ENCODE measurements at regions not wholly inside any gene's neighbourhood (a gene's known extent, or its start where the extent isn't known, plus 50 kb on each side); places are given as distances from the start of the nearest gene placed in this dataset.
"Not testable (repeated sequence)": the region's sequence is repeated elsewhere in the genome, so short reads cannot be mapped to it uniquely, and the experiment has no call there.

DNA sequence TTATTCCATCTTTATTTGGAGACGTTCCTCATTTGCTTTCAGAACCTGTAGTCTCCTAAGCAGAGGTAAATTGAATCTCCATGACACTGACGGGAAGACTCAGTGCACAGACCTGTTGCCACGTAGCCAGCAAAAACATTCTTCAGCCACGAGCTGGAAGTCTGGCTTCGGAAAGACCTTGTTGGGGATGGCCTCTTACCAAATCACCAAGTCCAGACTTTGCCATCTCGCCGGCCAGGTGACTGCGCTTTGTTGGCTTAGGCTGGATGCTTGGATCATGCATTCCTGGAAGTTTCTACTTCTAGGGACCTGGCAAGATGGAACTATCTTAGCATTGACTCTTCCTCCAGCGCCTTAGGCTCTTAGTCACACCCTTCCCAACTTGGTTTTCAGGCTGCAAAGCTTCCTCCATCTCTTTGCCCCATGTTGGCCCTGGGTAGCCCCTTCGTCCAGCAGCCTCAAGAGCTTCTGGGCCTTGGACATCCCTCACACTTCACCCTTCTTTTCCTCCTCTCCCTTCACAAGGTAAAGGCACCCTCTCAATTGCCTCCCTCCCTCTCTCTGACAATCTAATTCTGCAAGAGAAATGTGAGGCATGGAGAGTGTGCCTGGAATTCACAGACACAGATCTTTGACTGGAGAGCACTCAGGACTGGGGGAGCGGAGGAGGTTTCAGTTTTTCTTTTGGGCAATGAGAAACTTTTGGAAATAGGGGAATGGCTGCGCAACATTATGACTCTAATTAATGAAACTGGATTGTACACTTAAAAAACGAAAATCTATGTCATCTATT is 451.9 kb upstream of the MKI67 start:
- no peak for DNase-seq (ENCODE audit: low read depth)

DNA sequence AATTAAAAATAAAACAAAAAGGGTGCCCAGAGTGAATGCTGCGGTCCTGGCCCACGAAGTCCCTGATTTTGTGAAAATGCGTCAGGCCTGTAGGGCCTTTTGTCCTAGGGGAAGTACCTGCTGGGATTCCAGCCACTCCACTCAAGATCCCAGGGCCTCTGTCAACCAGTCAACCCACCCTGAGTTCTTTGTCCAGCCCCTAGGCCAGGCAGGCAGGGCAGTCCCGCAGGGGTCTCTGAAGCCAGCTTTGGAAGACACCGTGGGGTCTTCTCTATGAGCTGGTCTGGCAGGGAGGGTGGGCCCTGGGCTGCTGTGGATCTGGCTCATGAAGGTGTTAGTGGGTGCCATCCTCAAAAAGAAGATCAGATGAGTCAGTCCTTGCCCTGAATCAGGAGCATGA is 452.5 kb upstream of the MKI67 start:
- no peak for DNase-seq (ENCODE audit: low read depth)

DNA sequence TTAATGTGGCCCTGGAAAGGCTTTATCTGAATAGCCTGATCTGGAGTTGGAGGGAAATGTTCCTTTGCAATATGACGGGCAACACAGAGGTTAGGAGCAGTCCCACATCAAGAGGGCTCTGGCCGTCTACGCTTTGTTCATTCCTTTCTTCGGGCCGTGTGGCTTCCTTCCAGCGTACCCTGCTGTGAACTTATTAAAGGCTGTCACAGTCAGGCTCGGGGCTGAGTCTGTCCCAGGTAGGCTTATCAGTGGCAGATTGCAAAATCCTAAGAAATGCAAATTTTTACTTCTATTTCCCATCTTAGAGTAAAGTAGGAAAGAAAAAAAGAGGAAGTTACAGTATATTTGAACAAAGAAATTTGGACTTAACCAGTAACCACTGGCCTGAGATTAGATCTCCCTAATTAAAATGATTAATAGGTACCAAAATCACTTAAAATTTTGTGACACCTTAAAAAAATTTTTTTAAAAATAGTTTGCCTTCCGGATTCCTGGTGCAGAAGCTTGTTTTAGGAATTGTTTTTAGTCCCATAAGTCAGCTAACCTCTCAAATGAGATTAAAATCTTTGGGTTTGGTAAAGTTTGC is 453.1 kb upstream of the MKI67 start:
- no peak for DNase-seq (ENCODE audit: low read depth)

DNA sequence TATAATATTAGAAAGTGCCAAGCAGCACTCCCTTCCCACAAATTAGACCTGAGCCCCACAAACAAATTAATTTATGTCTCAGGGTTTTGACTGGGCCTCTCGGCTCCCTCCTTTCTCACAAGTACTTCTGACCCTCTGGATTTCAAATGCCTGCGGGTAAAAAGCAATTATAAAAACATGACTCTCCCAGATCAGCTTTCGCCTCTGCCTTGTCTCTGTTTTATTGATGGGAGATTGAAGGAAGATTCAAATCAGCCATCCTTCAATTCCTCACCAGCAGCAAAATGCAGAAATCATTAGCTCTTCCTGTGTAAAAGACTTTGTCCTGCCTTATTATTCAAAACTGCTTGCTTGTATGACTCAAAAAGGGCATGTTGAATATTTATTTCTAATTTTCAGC is 453.7 kb upstream of the MKI67 start:
- DNase-seq (ENCODE audit: low read depth) = no peak

DNA sequence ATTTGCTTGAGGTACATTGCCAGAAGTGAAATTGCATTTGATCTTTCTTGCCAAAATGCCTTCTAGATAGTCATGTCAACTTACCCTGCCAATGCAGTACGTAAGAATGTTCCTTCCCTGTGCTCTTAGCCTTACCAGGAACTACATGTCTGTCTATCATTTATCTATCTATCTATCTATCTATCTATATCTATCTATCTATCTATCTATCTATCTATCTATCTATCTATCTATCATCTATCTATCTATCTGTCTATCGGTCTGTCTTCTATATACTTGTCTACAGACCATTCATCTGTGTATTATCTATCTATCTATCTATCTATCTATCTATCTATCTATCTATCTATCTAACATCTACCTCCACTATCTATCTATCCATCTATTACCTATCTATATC is 456.9 kb upstream of the MKI67 start:
- not testable (repeated sequence) for DNase-seq (ENCODE audit: low read depth)

DNA sequence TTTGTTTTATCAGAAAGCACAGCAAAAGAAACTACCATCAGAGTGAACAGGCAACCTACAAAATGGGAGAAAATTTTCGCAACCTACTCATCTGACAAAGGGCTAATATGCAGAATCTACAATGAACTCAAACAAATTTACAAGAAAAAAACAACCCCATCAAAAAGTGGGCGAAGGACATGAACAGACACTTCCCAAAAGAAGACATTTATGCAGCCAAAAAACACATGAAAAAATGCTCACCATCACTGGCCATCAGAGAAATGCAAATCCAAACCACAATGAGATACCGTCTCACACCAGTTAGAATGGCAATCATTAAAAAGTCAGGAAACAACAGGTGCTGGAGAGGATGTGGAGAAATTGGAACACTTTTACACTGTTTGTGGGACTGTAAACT is 460.4 kb upstream of the MKI67 start:
- not testable (repeated sequence) for DNase-seq (ENCODE audit: low read depth)

DNA sequence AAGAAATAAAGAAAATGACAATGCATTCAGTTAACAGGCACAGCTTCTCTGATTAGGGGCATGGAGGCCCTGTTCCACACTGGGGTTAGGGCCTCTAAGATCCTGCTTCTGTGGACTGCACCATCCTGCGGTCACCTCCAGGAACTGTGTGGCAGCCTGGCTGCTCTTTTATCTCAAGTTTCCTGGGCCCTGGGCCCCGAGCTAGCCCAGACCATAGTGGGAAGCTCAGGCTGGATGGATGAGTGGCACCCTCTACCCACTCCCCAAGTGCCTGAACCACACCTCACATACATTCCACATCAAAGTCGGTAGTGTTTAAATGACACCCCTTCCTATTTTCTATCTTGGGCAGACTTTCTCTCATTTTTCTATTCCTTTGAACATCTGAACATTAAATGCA is 461.5 kb upstream of the MKI67 start:
- DNase-seq (ENCODE audit: low read depth) = no peak

DNA sequence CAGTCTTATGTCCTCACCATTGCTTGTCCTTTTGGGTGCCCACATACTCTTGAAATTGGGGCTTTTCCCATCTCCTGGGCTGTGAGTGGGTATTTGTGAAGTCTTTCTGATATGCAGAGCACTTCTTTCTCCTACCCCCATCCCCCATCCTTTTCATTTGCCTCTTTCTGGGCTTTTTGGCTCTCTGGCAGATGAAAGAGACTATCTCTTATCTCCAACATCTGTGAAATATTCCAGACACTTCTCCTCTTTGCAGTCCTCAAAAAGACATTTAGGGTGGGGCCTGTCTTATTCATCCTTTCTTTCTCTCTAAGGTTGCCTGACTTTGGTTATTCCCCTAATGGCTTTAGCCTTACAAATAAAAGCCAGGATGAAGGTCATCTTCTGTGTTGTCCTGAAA is 462.2 kb upstream of the MKI67 start:
- DNase-seq (ENCODE audit: low read depth) = no peak

DNA sequence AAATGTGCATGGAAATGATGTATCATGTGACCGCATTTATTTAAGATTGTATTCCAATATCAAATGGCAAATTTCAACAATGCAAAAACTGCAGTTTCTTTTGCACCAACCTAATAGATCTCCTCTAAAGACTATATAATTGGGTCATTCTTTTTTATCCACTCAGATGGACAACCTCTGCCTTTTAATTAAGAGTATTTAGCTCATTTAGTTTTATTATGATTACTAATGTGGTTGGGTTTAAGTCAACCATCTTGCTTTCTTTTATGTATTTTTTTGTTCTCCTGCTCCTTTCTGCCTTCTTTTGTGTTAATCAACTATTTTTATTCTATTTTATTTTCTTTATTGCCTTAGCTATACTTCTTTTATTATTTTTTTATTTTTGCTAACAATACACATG is 468.5 kb upstream of the MKI67 start:
- DNase-seq (ENCODE audit: low read depth) = no peak

DNA sequence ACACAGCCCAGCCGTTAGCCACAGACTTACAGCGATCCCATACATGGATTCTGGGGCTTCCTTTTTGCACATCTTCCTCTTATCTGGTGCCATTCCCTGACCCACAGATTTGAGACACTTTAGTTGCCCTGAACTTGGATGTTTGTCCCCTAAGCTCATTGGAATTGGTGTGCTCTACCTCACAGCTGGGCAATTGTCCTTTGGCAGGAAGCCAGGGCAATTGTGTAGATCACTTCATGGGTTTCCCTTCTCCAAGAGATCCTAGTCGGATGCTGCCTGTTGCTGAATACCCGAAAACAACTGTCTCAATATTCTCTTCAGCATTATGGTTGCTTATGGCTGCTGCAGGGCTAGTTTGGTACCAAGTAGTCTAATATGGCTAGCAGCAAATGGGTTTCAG is 470.7 kb upstream of the MKI67 start:
- DNase-seq (ENCODE audit: low read depth) = no peak

DNA sequence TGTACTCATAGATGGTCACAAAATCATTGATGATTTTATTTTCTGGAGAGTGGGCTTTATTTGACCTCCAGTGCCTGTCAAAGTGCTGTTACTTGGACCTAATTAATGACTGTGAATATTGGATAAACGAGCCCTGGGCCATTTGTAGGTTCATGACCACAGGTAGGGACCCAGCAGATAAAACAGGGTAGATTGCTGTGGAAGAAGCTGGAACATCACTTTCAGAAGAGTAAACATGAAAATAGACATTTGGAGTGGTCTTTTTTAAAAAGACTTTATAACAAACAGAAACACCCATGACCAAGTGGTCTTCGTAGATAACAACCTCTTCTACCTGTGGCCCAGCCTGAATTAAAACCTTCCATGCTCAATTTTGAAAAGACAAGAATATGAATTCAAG is 472.8 kb upstream of the MKI67 start:
- no peak for DNase-seq (ENCODE audit: low read depth)

DNA sequence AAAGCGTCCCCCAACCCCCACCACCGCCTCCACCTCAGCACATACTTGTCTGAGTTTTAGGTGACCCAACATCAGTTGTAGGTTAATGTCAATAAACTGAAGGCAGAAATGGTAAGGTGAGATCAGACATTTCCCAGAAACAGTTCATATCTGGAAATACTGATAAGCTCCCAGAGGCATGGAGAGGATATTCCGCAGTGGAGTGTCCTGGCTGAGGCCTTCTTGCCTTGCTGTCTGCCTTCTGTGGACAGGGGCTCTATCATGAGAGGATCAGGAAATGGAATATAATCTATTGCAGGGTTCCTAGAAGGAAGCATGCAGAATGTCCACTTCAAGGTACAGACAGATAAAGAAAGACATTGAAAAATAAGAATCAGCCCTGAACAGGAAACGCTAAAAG is 473.3 kb upstream of the MKI67 start:
- DNase-seq (ENCODE audit: low read depth) = no peak

DNA sequence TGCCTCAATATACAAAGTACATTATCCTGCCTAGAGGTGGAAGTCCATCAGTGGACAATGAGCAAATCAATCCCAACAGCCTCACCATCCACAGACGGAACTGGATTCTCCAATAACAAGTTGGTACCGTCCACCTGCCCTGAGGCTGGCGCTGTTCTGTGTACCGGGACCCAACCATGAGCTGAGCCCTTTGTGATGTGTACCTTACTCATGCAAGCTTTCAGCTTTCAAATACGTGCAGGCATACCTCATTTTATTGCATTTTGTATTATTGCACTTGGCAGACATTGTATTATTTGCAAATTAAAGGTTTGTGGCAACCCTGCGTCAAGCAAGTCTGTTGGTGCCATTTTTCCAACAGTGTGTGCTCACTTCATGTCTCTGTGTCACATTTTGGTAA is 476.0 kb upstream of the MKI67 start:
- DNase-seq (ENCODE audit: low read depth) = no peak

DNA sequence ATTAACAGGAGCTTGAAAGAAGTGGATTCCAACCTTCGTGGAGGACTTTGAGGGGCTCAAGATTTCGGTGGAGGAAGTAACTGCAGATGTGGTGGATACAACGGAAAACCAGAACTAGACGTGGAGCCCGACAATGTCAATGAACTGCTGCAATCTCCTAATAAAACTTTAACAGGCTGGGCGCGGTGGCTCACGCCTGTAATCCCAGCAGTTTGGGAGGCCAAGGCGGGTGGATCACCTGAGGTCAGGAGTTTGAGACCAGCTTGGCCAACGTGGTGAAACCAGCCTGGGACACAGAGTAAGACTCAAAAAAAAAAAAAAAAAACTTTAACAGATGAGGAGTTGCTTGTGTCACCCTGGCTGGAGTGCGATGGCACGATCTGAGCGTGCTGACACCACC is 477.8 kb upstream of the MKI67 start:
- DNase-seq (ENCODE audit: low read depth) = no peak

DNA sequence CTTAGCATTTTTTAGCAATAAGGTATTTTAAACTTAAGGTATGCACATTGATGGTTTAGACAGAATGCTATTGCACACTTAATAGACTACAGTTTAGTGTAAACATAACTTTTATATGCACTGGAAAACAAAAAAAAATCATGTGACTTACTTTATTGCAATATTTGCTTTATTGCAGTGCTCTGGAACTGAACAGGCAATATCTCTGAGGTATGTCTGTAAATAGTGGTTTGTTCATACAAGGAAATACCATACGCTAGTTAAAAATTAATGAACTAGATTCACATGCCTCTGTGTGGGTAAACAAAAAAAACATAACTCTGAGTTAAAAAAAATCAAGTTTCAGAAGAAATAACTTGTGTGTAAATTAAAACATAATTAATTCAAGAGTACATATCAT is 479.0 kb upstream of the MKI67 start:
- DNase-seq (ENCODE audit: low read depth) = no peak

DNA sequence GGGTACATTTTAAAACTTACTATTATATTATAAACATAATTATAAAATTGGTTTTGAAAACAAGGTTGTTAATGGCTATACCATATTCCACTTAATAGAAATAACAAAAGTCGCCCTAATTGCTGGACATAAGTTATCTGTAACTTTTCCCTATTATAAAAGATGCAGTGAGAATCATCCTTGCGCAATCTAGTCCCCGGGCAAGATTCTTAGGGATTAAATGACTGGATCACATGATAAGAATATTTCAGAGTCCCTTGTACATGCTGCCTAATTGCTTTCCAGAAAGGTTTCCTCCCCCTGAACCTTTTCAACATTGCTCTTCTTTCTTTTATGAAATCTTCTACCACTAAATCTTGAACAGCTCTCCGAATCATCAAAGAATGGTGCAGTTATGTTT is 479.8 kb upstream of the MKI67 start:
- DNase-seq (ENCODE audit: low read depth) = no peak

DNA sequence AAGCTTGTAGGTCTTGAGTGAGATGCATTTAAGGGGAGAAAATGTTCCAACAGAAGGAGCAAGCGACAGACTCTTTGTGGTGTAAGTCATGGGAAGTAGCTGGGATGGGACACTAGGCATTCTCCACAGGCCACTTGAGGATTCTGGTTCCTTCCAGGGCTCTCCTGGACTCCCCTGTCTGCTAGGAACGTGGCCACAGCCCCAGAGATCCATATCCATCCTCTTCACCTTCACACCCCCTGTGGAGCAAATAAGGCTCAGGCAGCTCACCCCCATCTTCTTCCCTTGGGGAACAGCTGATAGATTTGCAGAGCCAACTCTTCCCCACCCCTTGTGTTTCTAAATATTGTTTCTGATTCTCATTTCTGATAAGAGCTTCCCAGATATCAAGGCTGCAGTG is 482.6 kb upstream of the MKI67 start:
- DNase-seq (ENCODE audit: low read depth) = no peak

DNA sequence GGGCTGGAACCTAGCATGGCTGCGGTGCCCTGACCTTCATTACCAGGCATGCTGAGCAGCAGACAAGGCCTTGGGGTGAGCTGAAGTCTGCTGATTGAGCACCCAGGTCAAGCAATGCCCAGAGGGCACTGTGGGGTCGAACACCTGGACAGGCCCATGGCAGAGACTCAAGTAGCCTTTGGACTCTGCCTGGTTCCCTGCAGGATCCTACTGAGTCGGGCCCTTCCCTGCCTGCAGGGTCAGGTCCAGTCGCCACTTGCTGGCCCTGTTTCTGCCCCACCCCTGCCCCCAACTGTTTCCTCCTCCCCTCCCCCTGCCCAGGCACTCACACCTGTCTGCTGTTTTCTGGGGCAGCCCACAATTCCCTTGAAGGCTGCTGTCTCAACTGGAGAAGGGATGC is 483.2 kb upstream of the MKI67 start:
- no peak for DNase-seq (ENCODE audit: low read depth)

DNA sequence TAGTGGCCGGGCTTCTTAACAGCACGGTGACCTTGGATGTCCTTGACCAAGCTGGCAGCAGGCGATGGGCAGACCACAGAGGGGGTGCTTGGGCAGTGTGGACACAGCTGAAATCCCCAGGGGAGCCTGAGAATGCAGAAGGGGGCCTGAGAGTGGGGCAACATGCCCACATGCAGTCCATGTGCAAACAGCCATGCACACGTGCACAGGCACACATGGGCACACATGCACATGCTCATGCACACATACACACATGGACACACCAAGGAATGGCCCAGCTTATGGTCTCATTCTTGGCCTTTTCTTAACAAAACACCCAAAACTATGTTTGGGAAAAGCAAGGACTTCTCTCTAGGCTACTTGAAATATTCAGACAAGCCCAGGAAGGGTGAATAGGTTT is 483.9 kb upstream of the MKI67 start:
- DNase-seq (ENCODE audit: low read depth) = no peak

DNA sequence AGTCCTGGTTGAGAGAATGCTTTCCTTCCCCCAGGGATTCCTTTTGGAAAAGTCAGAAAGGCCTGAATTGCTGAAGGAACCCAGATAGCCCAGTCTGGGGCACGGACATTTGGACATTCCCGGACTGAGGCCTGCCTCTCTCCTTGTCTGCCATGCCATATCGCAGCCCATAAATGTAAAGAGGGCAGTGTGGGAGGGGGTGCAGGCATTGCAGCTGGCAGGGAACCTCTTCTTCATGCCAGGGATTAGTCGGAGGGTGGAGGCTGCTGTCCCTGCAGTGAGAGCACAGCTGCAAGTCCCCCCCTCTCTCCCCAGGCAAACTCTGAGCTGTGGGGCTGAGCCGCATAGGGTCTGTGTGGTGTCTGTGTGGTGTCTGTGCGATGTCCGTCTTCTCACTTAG is 486.0 kb upstream of the MKI67 start:
- DNase-seq (ENCODE audit: low read depth) = no peak

DNA sequence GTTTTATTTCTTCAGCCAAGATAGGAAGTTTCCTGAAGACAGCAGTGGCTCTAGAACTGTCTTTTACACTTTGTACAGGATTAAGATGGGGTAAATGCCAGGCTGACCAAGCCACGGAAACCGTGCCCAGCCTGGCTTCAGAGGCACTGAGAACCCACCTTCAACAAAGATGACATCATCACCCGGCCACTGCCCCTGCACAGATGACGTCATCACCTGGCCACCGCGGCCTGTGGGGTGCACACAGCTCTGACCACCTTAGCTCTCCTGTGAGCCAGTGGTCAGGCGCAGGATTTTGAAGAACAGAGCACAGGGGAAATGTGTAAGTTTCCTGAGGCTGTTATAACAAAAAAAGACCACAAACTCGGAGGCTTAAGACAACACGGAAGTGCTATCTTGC is 486.4 kb upstream of the MKI67 start:
- DNase-seq (ENCODE audit: low read depth) = no peak

DNA sequence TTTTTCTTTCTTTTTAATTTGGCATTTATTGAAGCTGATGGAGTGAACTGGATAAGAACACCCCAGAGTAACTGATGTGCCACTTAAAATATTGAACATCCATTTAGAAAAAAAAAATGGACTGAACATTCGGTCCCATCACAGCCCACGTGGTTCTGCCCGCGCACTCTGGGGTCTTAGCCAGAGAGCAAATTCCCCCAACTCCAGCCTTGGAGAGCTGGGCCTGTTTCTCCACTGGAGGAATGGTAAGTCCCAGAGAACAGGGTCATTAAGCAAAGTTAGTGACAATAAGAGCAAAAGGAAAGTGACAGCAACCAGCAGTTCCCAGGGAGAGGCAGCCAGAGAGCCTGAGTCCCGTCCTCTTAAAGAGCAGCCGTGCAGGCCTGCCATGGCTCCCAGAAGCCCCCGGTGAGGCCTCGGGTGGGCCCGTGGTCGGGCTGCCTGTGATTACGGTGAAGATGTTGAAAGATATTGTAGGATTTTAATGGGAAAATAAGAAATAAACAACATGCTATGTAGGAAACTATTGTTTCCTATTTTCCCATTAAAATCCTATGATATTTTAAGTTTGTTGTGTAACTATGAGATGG is 487.9 kb upstream of the MKI67 start:
- DNase-seq (ENCODE audit: low read depth) = no peak

DNA sequence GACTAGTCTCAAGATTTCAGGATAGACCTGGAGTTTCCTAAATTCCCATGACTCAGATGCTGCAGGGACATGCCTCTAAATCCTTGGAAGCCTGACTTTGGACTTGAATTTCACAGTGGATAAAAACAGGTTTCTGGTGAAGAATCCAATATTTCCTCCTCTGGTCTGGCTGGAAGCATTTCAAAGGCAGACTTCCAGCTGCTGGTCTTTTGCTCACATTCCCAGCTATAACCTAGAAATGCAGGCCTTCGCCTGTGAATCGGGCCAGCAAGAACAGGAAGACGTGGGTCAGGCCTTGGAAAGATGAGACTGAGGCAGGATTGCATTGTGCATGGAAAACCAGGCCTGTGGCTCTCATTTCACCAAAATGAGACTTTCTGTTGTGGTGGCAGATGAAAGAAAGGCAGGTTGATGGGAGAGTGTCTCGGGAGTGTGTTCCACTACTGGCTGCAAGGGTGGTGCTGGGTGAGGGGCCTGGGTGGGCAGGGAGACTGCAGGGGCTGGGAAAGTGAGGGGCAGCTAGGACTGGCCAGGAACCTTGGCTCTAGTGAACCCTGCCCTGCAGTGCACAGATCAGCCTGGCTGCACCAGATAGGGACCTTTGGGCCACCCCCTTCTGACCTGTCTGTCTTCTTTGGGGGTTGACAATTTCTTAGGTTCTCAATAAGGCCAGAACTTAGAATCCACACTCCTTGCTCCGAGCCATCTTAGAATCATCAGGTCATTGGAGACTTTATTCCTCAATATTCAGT is 488.8 kb upstream of the MKI67 start:
- DNase-seq (ENCODE audit: low read depth) = no peak
